Omental fat pad (tissue), 3 donors: ENCODE measurements at regions not wholly inside any gene's neighbourhood (a gene's known extent, or its start where the extent isn't known, plus 50 kb on each side); places are given as distances from the start of the nearest gene placed in this dataset.

Source experiments
- ATAC-seq: fragments of 150-250 bp; one replicate; pipeline ENCODE4 v1.9.1; 2016; ENCODE audit warnings: mild to moderate bottlenecking, moderate library complexity; ENCODE audit not compliant: low FRiP score
- DNase-seq: peaks from one replicate; pipeline ENCODE4 v3.0.0-alpha.2; 2019; ENCODE audit warnings: low spot score
- TF ChIP-seq, protein P1 (sequence below), 3 donors: fragments of 450-650 bp; IDR thresholded peaks; one replicate each; pipeline ENCODE4 v1.5.1; 2016 to 2017; ENCODE audit warnings: antibody characterized with exemption in 3 of 3, mild to moderate bottlenecking in 3 of 3, moderate library complexity in 2 of 3

DNA sequence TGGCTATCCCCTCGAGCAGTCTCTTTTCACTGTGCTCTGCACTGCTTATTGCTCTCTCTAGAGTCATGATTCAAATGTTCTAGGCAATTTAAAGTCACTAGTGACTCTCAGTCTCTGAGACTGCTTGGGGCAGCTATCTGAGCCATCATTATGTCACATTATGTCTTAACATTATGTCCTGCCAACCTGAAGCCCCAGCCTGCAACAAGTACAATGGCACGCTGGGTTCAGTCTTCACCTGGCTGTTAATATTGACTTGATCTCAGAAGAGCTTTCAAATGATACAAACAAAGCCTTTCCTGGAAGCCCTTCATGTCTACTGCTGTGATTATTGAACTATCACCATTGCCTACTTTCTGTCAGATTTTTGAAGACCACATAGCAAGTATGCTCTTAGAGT lies 128.1 kb upstream of the GRM7 start:
- ATAC-seq = no peak
- TF ChIP-seq, protein P1, sequence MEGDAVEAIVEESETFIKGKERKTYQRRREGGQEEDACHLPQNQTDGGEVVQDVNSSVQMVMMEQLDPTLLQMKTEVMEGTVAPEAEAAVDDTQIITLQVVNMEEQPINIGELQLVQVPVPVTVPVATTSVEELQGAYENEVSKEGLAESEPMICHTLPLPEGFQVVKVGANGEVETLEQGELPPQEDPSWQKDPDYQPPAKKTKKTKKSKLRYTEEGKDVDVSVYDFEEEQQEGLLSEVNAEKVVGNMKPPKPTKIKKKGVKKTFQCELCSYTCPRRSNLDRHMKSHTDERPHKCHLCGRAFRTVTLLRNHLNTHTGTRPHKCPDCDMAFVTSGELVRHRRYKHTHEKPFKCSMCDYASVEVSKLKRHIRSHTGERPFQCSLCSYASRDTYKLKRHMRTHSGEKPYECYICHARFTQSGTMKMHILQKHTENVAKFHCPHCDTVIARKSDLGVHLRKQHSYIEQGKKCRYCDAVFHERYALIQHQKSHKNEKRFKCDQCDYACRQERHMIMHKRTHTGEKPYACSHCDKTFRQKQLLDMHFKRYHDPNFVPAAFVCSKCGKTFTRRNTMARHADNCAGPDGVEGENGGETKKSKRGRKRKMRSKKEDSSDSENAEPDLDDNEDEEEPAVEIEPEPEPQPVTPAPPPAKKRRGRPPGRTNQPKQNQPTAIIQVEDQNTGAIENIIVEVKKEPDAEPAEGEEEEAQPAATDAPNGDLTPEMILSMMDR (IDR thresholded peaks at IDR 0.05) = no peak

DNA sequence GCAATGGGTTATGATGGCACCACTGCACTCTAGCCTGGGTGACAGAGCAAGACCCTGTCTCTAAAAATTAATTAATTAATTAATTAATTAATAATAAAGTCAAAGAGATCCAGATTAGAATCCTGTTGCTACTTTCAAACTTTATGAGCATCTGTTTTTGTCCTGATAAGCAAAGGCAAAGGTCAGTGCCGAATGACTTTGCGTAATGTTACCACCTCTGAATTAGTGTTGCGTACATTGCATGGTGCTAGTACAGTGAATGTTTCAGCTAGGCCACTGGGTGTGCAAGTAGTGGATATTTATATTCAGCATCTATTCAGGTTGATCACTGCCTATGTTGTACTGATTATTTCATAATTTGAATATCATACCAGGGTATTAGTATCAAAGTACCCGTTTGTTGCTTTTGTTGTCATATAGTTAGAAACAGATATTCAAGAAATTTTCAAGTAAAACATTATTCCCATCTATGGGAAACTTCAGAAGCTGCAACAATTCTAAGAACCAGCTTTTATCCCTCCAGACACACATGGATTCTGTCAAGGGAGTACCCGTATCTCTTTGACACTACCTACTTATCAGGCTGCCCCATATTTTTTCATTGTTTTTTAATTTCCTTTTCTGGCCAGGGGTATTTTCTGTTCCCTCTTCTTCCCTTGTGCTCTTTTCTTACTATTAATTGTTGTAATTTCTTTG lies 127.1 kb upstream of the GRM7 start:
- TF ChIP-seq, protein P1 (IDR thresholded peaks at IDR 0.05) = no peak
- ATAC-seq (no peak), DNase-seq (no peak)

More for the DNA sequence above, 128.1 kb upstream of the GRM7 start:
- DNase-seq = no peak

DNA sequence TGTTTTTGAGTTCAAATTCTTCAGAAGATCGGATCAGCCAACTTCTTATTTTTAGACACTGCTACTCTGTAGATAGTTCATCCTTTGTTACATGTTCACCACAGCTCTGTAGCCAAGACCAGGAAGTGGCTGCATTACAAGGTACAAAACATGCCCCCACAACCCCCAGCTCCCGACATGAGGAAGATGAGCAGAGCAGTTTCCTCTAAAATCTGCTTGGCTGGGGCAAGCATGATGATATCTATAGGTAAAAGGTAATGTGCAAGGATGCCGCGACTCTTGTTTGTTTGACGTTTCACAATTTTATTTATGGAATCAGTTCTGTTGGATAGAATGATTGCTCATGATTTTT lies 126.5 kb upstream of the GRM7 start:
- DNase-seq (no peak), ATAC-seq (no peak)
- TF ChIP-seq, protein P1 (IDR thresholded peaks at IDR 0.05) = no peak

DNA sequence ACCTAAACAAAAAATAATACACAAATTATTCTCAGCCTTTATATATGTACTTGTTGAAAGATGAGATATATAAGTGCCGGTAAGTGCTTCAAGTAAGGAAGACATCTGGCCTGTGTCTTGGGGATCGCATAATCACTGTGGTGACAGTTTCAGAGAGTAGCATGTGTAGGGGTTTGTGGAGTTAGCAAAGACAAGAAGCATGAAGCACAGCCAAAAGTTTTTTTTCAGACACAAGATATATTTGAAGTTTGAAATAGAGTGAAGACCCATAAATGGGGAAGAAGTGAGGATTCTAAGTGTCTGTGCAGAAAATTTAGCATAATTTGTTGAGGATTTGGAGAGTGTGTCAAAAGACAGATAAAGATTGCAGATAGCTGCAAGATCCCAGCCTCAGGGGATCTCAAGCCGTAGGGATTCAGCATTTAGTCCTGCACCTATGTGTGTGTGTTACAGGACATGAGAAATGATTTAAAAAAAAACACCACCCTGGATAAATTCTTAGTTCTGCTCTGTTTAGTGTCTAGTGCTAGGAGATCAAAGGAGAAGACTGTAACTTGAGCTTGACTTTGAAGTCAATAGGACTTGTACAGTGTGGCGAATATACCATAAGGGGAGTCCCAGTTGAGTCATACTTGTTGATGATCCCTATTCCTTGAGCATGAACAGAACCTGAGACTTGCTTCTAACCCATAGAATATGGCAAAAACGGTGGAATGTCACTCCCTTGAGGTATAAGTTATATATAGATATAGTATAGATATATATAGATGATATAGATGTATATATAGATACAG lies 123.9 kb upstream of the GRM7 start:
- ATAC-seq (no peak), DNase-seq (no peak)
- TF ChIP-seq, protein P1 (IDR thresholded peaks at IDR 0.05) = no peak

DNA sequence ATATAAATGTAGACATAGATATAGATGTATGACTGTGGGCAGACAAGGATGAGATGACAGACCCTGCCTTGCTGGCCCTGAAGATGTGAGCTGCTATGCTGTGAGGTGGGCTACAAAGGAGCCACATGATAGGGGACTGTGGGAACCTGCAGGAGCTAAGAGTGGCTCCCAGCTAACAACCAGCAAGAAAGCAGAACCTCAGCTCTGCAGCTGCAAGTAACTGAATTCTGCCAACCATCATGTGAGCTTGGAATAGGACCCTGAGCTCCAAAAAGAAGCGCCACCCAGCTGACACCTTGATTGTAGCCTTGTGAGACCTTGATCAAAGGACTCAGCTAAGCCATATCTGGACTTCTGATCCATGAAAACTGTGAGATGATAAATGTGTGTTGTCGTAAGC lies 123.3 kb upstream of the GRM7 start:
- ATAC-seq (no peak), DNase-seq (no peak)
- TF ChIP-seq, protein P1 (IDR thresholded peaks at IDR 0.05) = no peak

DNA sequence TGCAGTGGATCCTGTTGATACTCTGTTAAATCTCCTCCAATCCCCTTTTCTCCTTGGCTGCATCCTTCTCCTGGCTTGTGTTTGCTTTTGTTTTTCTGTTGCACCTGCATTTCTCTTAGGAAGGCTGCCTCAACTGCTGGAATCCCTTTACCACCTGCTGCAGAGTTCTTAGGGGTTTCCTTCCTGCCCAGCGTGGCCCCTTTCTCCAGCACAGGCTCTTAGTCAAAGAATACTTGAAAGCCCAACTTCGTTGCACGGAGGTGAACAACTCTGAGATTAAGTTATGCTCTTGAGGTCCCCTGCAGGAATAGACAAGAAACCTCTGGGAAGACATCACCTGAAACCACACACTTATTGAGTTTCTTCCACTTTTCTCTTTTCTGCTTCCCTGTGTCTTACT lies 121.6 kb upstream of the GRM7 start:
- DNase-seq = no peak
- TF ChIP-seq, protein P1 (IDR thresholded peaks at IDR 0.05) = no peak
- no peak for ATAC-seq
